ENCODE measurements at regions not wholly inside any gene's neighbourhood (a gene's known extent, or its start where the extent isn't known, plus 50 kb on each side); places are given as distances from the start of the nearest gene placed in this dataset.

- Mint-ChIP-seq H3K4me3 (ENCODE audit: unreplicated experiment) (no peak overlapping the region), H3K36me3 (ENCODE audit: unreplicated experiment) (peaks cover 4% of the 10 kb centered on the region), H3K4me1 (ENCODE audit: low read depth, unreplicated experiment) (no peaks in the 10 kb centered on the region), H3K27ac (ENCODE audit: unreplicated experiment) (no peak overlapping the region), H3K27me3 (ENCODE audit: unreplicated experiment) (no peaks in the 10 kb centered on the region), H3K9me3 (ENCODE audit: unreplicated experiment) (no peaks in the 10 kb centered on the region)
- TF ChIP-seq CTCF (IDR thresholded peaks at IDR 0.05; ENCODE audit: partially characterized antibody, unreplicated experiment) = no peak
- no peak for DNase-seq
Measured at GRCh38 chr20:51994751-51995417, 192.6 kb upstream of the SALL4 start.

- no peak for TF ChIP-seq CTCF (IDR thresholded peaks at IDR 0.05; ENCODE audit: partially characterized antibody, unreplicated experiment)
- Mint-ChIP-seq H3K27me3 (ENCODE audit: unreplicated experiment) (peaks cover 3% of the 10 kb centered on the region), H3K9me3 (ENCODE audit: unreplicated experiment) (no peaks in the 10 kb centered on the region), H3K4me3 (ENCODE audit: unreplicated experiment) (no peak overlapping the region), H3K36me3 (ENCODE audit: unreplicated experiment) (no peaks in the 10 kb centered on the region), H3K27ac (ENCODE audit: unreplicated experiment) (no peak overlapping the region), H3K4me1 (ENCODE audit: low read depth, unreplicated experiment) (no peaks in the 10 kb centered on the region)
- no peak for DNase-seq
Measured at GRCh38 chr20:51987812-51988211, 185.5 kb upstream of the SALL4 start.

GRCh38 chr20:51985013-51985415 lies 182.7 kb upstream of the SALL4 start:
- no peak for DNase-seq
- Mint-ChIP-seq H3K4me3 (ENCODE audit: unreplicated experiment) (no peak overlapping the region), H3K27me3 (ENCODE audit: unreplicated experiment) (peaks cover 3% of the 10 kb centered on the region), H3K4me1 (ENCODE audit: low read depth, unreplicated experiment) (no peaks in the 10 kb centered on the region), H3K9me3 (ENCODE audit: unreplicated experiment) (no peaks in the 10 kb centered on the region), H3K36me3 (ENCODE audit: unreplicated experiment) (no peaks in the 10 kb centered on the region), H3K27ac (ENCODE audit: unreplicated experiment) (no peak overlapping the region)
- no peak for TF ChIP-seq CTCF (IDR thresholded peaks at IDR 0.05; ENCODE audit: partially characterized antibody, unreplicated experiment)

GRCh38 chr20:51980277-51980676 lies 178.0 kb upstream of the SALL4 start:
- peaks cover 4% of the 10 kb centered on the region for H3K36me3 Mint-ChIP-seq (ENCODE audit: unreplicated experiment)
- peaks cover 2% of the 10 kb centered on the region for H3K9me3 Mint-ChIP-seq (ENCODE audit: unreplicated experiment)
- DNase-seq = no peak
- TF ChIP-seq CTCF (IDR thresholded peaks at IDR 0.05; ENCODE audit: partially characterized antibody, unreplicated experiment) = no peak
- H3K4me3 Mint-ChIP-seq (ENCODE audit: unreplicated experiment) = no peak overlapping the region
- no peaks in the 10 kb centered on the region for H3K4me1 Mint-ChIP-seq (ENCODE audit: low read depth, unreplicated experiment)
- no peaks in the 10 kb centered on the region for H3K27me3 Mint-ChIP-seq (ENCODE audit: unreplicated experiment)
- no peak overlapping the region for H3K27ac Mint-ChIP-seq (ENCODE audit: unreplicated experiment)

- no peak for DNase-seq
- H3K36me3 Mint-ChIP-seq (ENCODE audit: unreplicated experiment) = peaks cover 4% of the 10 kb centered on the region
- peaks cover 2% of the 10 kb centered on the region for H3K9me3 Mint-ChIP-seq (ENCODE audit: unreplicated experiment)
- H3K4me1 Mint-ChIP-seq (ENCODE audit: low read depth, unreplicated experiment) = no peaks in the 10 kb centered on the region
- H3K4me3 Mint-ChIP-seq (ENCODE audit: unreplicated experiment) = no peak overlapping the region
- no peaks in the 10 kb centered on the region for H3K27me3 Mint-ChIP-seq (ENCODE audit: unreplicated experiment)
- TF ChIP-seq CTCF (IDR thresholded peaks at IDR 0.05; ENCODE audit: partially characterized antibody, unreplicated experiment) = no peak
- H3K27ac Mint-ChIP-seq (ENCODE audit: unreplicated experiment) = no peak overlapping the region
Measured at GRCh38 chr20:51979226-51979625, 176.9 kb upstream of the SALL4 start.

Measured in glutamatergic neuron (in vitro differentiated cells).